Activated CD4-positive, alpha-beta T cell treated with anti-CD3 and anti-CD28 coated beads for 36 hours (primary cell): ENCODE measurements at regions not wholly inside any gene's neighbourhood (a gene's known extent, or its start where the extent isn't known, plus 50 kb on each side); places are given as distances from the start of the nearest gene placed in this dataset.
"Not testable (repeated sequence)": the region's sequence is repeated elsewhere in the genome, so short reads cannot be mapped to it uniquely, and the experiment has no call there.

Source experiments
- ATAC-seq: fragments of 200-7000 bp; cut with Tn5 transposase; one replicate; pipeline ENCODE4 v1.10.0; 2021; ENCODE audit warnings: mild to moderate bottlenecking, moderate library complexity
- CTCF ChIA-PET: fragments of 350-600 bp; sonication (Branson Sonifier 250); formaldehyde crosslinking; loops from one replicate; lab custom pipeline; 2021; ENCODE audit warnings: antibody characterized with exemption; lab: Charles Lee
- POLR2A ChIA-PET: fragments of 350-600 bp; sonication (Branson Sonifier 250); formaldehyde crosslinking; loops from one replicate; lab custom pipeline; 2021; ENCODE audit warnings: antibody characterized with exemption, inconsistent platforms; lab: Charles Lee
- DNase-seq: peaks from one replicate; pipeline ENCODE4 v3.0.0-alpha.2; 2020
- H3K27ac Mint-ChIP-seq: one replicate; pipeline ENCODE4 v1.8.0; 2021; ENCODE audit warnings: mixed read lengths
- H3K27me3 Mint-ChIP-seq: one replicate; pipeline ENCODE4 v1.8.0; 2021; ENCODE audit warnings: mixed read lengths
- H3K36me3 Mint-ChIP-seq: one replicate; pipeline ENCODE4 v1.8.0; 2021; ENCODE audit warnings: low read depth, mixed read lengths
- H3K4me1 Mint-ChIP-seq: one replicate; pipeline ENCODE4 v1.8.0; 2021; ENCODE audit warnings: mixed read lengths
- H3K4me3 Mint-ChIP-seq: one replicate; pipeline ENCODE4 v1.8.0; 2021; ENCODE audit warnings: mild to moderate bottlenecking, moderate library complexity, mixed read lengths
- H3K9me3 Mint-ChIP-seq: one replicate; pipeline ENCODE4 v1.8.0; 2021; ENCODE audit warnings: low read depth, mixed read lengths
- intact Hi-C, 2 experiments: fragments of 100-400 bp; cut with DNase I in 1 of 2; cut with micrococcal nuclease in 1 of 2; formaldehyde crosslinking; loops; one replicate each; pipeline versions ENCODE4 v1.14.2 to v1.15.1; 2022 to 2024; cut with DNase I, micrococcal nuclease

- Mint-ChIP-seq H3K4me1 (no peaks in the 10 kb centered on the region), H3K36me3 (no peaks in the 10 kb centered on the region), H3K27ac (no peak overlapping the region), H3K4me3 (no peak overlapping the region), H3K27me3 (no peaks in the 10 kb centered on the region), H3K9me3 (no peaks in the 10 kb centered on the region)
- ATAC-seq (no peak), DNase-seq (no peak)
- intact Hi-C loops = no loop called here
- POLR2A ChIA-PET = no interaction called here
- CTCF ChIA-PET = no interaction called here
Measured at GRCh38 chr3:168813225-168813802, 717.6 kb upstream of the GOLIM4 start.

GRCh38 chr3:168812234-168812633, 716.5 kb upstream of the GOLIM4 start:
- Mint-ChIP-seq H3K27ac (no peak overlapping the region), H3K27me3 (no peaks in the 10 kb centered on the region), H3K4me1 (no peaks in the 10 kb centered on the region), H3K9me3 (no peaks in the 10 kb centered on the region), H3K36me3 (no peaks in the 10 kb centered on the region), H3K4me3 (no peak overlapping the region)
- ChIA-PET POLR2A (no interaction called here), CTCF (interaction anchor here (2.0 kb wide), 1 partner anchor 9 kb away, joined by 6 read pairs; no protein-coding TSS in a partner anchor)
- ATAC-seq = no peak
- intact Hi-C loops = no loop called here
- no peak for DNase-seq

- intact Hi-C loops = no loop called here
- ChIA-PET CTCF (no interaction called here), POLR2A (no interaction called here)
- Mint-ChIP-seq H3K27ac (no peak overlapping the region), H3K27me3 (no peaks in the 10 kb centered on the region), H3K9me3 (no peaks in the 10 kb centered on the region), H3K4me1 (no peaks in the 10 kb centered on the region), H3K4me3 (no peak overlapping the region), H3K36me3 (no peaks in the 10 kb centered on the region)
- ATAC-seq = no peak
- no peak for DNase-seq
Measured at GRCh38 chr3:168808596-168808995, 712.9 kb upstream of the GOLIM4 start.

- no peaks in the 10 kb centered on the region for H3K4me1 Mint-ChIP-seq
- ChIA-PET POLR2A (no interaction called here), CTCF (no interaction called here)
- no peak for DNase-seq
- intact Hi-C loops = no loop called here
- H3K36me3 Mint-ChIP-seq = no peaks in the 10 kb centered on the region
- H3K27ac Mint-ChIP-seq = no peak overlapping the region
- ATAC-seq = no peak
- H3K9me3 Mint-ChIP-seq = no peaks in the 10 kb centered on the region
- H3K4me3 Mint-ChIP-seq = no peak overlapping the region
- H3K27me3 Mint-ChIP-seq = no peaks in the 10 kb centered on the region
Measured at GRCh38 chr3:168807448-168807847, 711.7 kb upstream of the GOLIM4 start.

- H3K27ac Mint-ChIP-seq = no peak overlapping the region
- no peaks in the 10 kb centered on the region for H3K4me1 Mint-ChIP-seq
- no peaks in the 10 kb centered on the region for H3K36me3 Mint-ChIP-seq
- H3K27me3 Mint-ChIP-seq = no peaks in the 10 kb centered on the region
- ChIA-PET POLR2A (no interaction called here), CTCF (no interaction called here)
- H3K4me3 Mint-ChIP-seq = no peak overlapping the region
- intact Hi-C loops = no loop called here
- ATAC-seq (no peak), DNase-seq (no peak)
- no peaks in the 10 kb centered on the region for H3K9me3 Mint-ChIP-seq
Measured at GRCh38 chr3:168806871-168807270, 711.1 kb upstream of the GOLIM4 start.

- H3K4me1 Mint-ChIP-seq = no peaks in the 10 kb centered on the region
- DNase-seq (no peak), ATAC-seq (no peak)
- H3K4me3 Mint-ChIP-seq = no peak overlapping the region
- H3K27me3 Mint-ChIP-seq = no peaks in the 10 kb centered on the region
- CTCF ChIA-PET = interaction anchor here (2.4 kb wide), 1 partner anchor 8 kb away, joined by 6 read pairs; no protein-coding TSS in a partner anchor
- H3K36me3 Mint-ChIP-seq = no peaks in the 10 kb centered on the region
- intact Hi-C loops = no loop called here
- H3K9me3 Mint-ChIP-seq = no peaks in the 10 kb centered on the region
- no peak overlapping the region for H3K27ac Mint-ChIP-seq
- POLR2A ChIA-PET = no interaction called here
Measured at GRCh38 chr3:168803536-168803935, 707.8 kb upstream of the GOLIM4 start.

- CTCF ChIA-PET = interaction anchor here (1.1 to 2.4 kb wide), 2 partner anchors 9 to 21 kb away, joined by 3 to 6 read pairs; no protein-coding TSS in a partner anchor
- no peaks in the 10 kb centered on the region for H3K36me3 Mint-ChIP-seq
- no peaks in the 10 kb centered on the region for H3K27me3 Mint-ChIP-seq
- ATAC-seq (no peak), DNase-seq (no peak)
- no peaks in the 10 kb centered on the region for H3K4me1 Mint-ChIP-seq
- intact Hi-C loops = no loop called here
- H3K9me3 Mint-ChIP-seq = no peaks in the 10 kb centered on the region
- POLR2A ChIA-PET = no interaction called here
- H3K27ac Mint-ChIP-seq = no peak overlapping the region
- no peak overlapping the region for H3K4me3 Mint-ChIP-seq
Measured at GRCh38 chr3:168802766-168803165, 707.0 kb upstream of the GOLIM4 start.

GRCh38 chr3:168801794-168802193, 706.1 kb upstream of the GOLIM4 start:
- ATAC-seq (no peak), DNase-seq (no peak)
- intact Hi-C loops = no loop called here
- Mint-ChIP-seq H3K27me3 (no peaks in the 10 kb centered on the region), H3K4me3 (no peak overlapping the region), H3K27ac (no peak overlapping the region), H3K4me1 (no peaks in the 10 kb centered on the region), H3K36me3 (no peaks in the 10 kb centered on the region), H3K9me3 (no peaks in the 10 kb centered on the region)
- ChIA-PET POLR2A (no interaction called here), CTCF (interaction anchor here (1.1 to 2.4 kb wide), 2 partner anchors 10 to 22 kb away, joined by 3 to 6 read pairs; no protein-coding TSS in a partner anchor)

- Mint-ChIP-seq H3K27ac (no peak overlapping the region), H3K4me1 (no peaks in the 10 kb centered on the region), H3K4me3 (no peak overlapping the region), H3K36me3 (no peaks in the 10 kb centered on the region), H3K27me3 (no peaks in the 10 kb centered on the region), H3K9me3 (no peaks in the 10 kb centered on the region)
- ChIA-PET CTCF (no interaction called here), POLR2A (no interaction called here)
- no peak for ATAC-seq
- intact Hi-C loops = no loop called here
- DNase-seq = no peak
Measured at GRCh38 chr3:168796339-168796738, 700.6 kb upstream of the GOLIM4 start.

GRCh38 chr3:168794427-168794826, 698.7 kb upstream of the GOLIM4 start:
- ATAC-seq (no peak), DNase-seq (no peak)
- no peaks in the 10 kb centered on the region for H3K27me3 Mint-ChIP-seq
- no peak overlapping the region for H3K4me3 Mint-ChIP-seq
- no peaks in the 10 kb centered on the region for H3K4me1 Mint-ChIP-seq
- H3K9me3 Mint-ChIP-seq = no peaks in the 10 kb centered on the region
- ChIA-PET POLR2A (no interaction called here), CTCF (no interaction called here)
- H3K27ac Mint-ChIP-seq = no peak overlapping the region
- H3K36me3 Mint-ChIP-seq = no peaks in the 10 kb centered on the region
- intact Hi-C loops = no loop called here

- Mint-ChIP-seq H3K36me3 (no peaks in the 10 kb centered on the region), H3K4me1 (no peaks in the 10 kb centered on the region), H3K9me3 (peaks cover 4% of the 10 kb centered on the region), H3K4me3 (no peak overlapping the region), H3K27ac (no peak overlapping the region), H3K27me3 (no peaks in the 10 kb centered on the region)
- CTCF ChIA-PET = no interaction called here
- intact Hi-C loops = no loop called here
- ATAC-seq (no peak), DNase-seq (no peak)
- POLR2A ChIA-PET = no interaction called here
Measured at GRCh38 chr3:168782193-168782592, 686.5 kb upstream of the GOLIM4 start.

- ATAC-seq, H3K27ac Mint-ChIP-seq, POLR2A ChIA-PET, H3K9me3 Mint-ChIP-seq, H3K27me3 Mint-ChIP-seq, H3K4me3 Mint-ChIP-seq, CTCF ChIA-PET, H3K36me3 Mint-ChIP-seq, H3K4me1 Mint-ChIP-seq, DNase-seq, intact Hi-C loops: not testable (repeated sequence)
Measured at GRCh38 chr3:168779970-168780645, 684.4 kb upstream of the GOLIM4 start.
